Uterus (tissue), 3 donors: ENCODE measurements at regions not wholly inside any gene's neighbourhood (a gene's known extent, or its start where the extent isn't known, plus 50 kb on each side); places are given as distances from the start of the nearest gene placed in this dataset.
A peak's percentile ranks its signal among the peaks of the same experiment; 100 is the strongest.
"Not testable (repeated sequence)": the region's sequence is repeated elsewhere in the genome, so short reads cannot be mapped to it uniquely, and the experiment has no call there.

ENCODE experiments used
- DNase-seq, 2 donors: peaks; one replicate each; pipeline ENCODE4 v3.0.0-alpha.2; 2019 to 2020
- H3K27ac ChIP-seq, 2 donors: fragments of 200-600 bp; sonication (generic); 1 replicate in 1 of 2; 2 replicates in 1 of 2; pipeline ENCODE4 v1.5.1; 2016 to 2018
- H3K27me3 ChIP-seq, 2 donors: fragments of 200-600 bp; sonication (generic); one replicate each; pipeline ENCODE4 v1.5.1; 2018 to 2019; ENCODE audit warnings: control low read depth in 1 of 2
- H3K36me3 ChIP-seq, 2 donors: fragments of 200-600 bp; sonication (generic); one replicate each; pipeline ENCODE4 v1.5.1; 2019; ENCODE audit warnings: control low read depth in 1 of 2
- H3K4me1 ChIP-seq, 2 donors: fragments of 200-600 bp; sonication (generic); one replicate each; pipeline ENCODE4 v1.5.1; 2018 to 2019; ENCODE audit warnings: control low read depth in 1 of 2
- H3K4me3 ChIP-seq, 2 donors: fragments of 200-600 bp; sonication (generic); 1 replicate in 1 of 2; 2 replicates in 1 of 2; pipeline ENCODE4 v1.5.1; 2018 to 2019; ENCODE audit warnings: mild to moderate bottlenecking in 1 of 2
- H3K9me3 ChIP-seq, 2 donors: fragments of 200-600 bp; sonication (generic); one replicate each; pipeline ENCODE4 v1.5.1; 2019; ENCODE audit warnings: control low read depth in 1 of 2
- POLR2A ChIP-seq, 2 donors: fragments of 450-650 bp; IDR thresholded peaks; one replicate each; pipeline ENCODE4 v1.6.1; 2016; ENCODE audit warnings: antibody characterized with exemption in 2 of 2, mild to moderate bottlenecking in 1 of 2, moderate library complexity in 1 of 2
- intact Hi-C: fragments of 100-400 bp; cut with DNase I; formaldehyde crosslinking; loops from one replicate; pipeline ENCODE4 v1.15.1; 2023; ENCODE audit warnings: low total_unique reads
- TF ChIP-seq, protein P1 (sequence below), 4 experiments: fragments of 200-600 bp in 2 of 4; fragments of 450-650 bp in 2 of 4; sonication (generic) in 2 of 4; IDR thresholded peaks; one replicate each; pipeline ENCODE4 v1.5.1; 2016 to 2019; ENCODE audit warnings: antibody characterized with exemption in 4 of 4, mild to moderate bottlenecking in 2 of 4, moderate library complexity in 1 of 4
- donor health status: DM: yes; HTN: yes; CAD: no.

DNA sequence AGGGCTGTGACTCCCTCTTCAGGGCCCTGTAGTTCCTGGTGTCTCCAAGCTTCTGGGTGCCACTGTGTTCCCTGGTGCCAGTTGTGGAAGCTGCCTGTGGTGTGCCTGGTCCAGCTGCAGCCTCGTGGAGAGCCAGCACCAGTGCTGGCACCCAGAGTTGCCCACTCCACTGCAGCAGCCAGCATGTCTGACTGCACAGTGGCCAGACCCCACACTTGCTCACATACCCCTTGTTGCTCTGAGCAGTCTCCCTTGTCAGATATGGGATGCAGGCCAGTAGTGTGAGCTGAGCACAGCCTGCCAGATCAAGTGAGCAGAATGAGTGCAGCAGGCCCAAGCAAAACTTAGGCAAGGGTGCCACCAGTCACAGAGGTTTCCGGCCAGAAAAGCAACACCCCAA is 108.6 kb downstream of the ZMAT1 start:
- no peak overlapping the region for H3K27ac ChIP-seq
- no peaks in the 10 kb centered on the region for H3K27me3 ChIP-seq
- H3K36me3 ChIP-seq = no peaks in the 10 kb centered on the region
- intact Hi-C loops = no loop called here
- no peaks in the 10 kb centered on the region for H3K4me1 ChIP-seq
- H3K9me3 ChIP-seq = no peaks in the 10 kb centered on the region
- TF ChIP-seq POLR2A (IDR thresholded peaks at IDR 0.05) = no peak
- TF ChIP-seq, protein P1, sequence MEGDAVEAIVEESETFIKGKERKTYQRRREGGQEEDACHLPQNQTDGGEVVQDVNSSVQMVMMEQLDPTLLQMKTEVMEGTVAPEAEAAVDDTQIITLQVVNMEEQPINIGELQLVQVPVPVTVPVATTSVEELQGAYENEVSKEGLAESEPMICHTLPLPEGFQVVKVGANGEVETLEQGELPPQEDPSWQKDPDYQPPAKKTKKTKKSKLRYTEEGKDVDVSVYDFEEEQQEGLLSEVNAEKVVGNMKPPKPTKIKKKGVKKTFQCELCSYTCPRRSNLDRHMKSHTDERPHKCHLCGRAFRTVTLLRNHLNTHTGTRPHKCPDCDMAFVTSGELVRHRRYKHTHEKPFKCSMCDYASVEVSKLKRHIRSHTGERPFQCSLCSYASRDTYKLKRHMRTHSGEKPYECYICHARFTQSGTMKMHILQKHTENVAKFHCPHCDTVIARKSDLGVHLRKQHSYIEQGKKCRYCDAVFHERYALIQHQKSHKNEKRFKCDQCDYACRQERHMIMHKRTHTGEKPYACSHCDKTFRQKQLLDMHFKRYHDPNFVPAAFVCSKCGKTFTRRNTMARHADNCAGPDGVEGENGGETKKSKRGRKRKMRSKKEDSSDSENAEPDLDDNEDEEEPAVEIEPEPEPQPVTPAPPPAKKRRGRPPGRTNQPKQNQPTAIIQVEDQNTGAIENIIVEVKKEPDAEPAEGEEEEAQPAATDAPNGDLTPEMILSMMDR (IDR thresholded peaks at IDR 0.05) = no peak
- no peak for DNase-seq
- no peak overlapping the region for H3K4me3 ChIP-seq

DNA sequence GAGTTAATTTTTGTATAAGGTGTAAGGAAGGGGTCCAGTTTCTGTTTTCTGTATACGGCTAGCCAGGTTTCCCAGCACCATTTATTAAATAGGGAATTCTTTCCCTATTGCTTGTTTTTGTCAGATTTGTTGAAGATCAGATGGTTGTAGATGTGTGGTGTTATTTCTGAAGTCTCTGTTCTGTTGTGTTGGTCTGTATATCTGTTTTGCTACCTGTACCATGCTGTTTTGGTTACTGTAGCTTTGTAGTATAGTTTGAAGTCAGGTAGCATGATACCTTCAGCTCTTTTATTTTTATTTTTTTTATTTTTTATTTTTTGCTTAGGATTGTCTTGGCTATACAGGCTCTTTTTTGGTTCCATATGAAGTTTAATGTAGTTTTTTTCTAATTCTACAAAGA is 114.1 kb downstream of the ZMAT1 start:
- intact Hi-C loops, H3K27ac ChIP-seq, H3K27me3 ChIP-seq, H3K4me1 ChIP-seq, H3K4me3 ChIP-seq, H3K9me3 ChIP-seq, DNase-seq, H3K36me3 ChIP-seq: not testable (repeated sequence)

DNA sequence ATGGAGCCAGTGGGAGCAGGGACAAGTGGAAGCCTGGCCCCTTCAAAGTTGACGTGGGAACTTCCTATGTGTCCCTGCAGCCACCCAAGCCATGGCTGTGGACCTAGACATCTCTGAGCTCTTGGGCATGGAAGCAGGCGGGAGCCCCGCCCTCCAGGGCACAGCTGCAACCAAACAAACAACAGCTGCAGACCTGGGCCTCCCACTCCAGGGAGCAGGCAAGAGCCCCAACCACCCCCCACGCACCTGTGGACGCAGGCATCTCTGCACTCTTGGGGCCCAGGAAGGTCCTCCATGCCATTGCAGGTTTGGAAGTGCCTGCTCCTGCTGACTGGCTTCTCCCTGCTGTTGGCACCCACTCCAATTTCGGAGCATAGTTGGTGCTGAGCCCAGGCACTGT is 118.6 kb downstream of the ZMAT1 start:
- no peaks in the 10 kb centered on the region for H3K36me3 ChIP-seq
- intact Hi-C loops = no loop called here

DNA sequence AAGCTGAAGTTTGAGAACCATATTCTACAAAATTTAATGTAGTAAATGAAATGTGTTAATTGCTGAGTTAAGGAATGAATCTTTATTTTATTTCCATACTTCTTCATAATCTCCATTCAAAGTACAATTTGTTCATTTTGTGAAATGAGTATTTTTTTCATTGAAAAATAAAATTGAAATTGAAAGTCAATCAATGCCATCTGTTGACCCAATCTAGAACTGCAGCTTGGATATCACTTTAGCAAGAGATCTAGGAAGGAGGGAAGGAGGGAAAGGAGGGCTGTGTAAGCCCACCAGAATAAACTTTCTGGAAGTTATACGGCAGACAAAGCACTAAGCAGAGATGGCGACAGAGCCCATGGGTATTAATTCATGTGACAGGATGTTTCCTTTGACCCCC is 128.4 kb downstream of the ZMAT1 start:
- no peak overlapping the region for H3K4me3 ChIP-seq
- TF ChIP-seq, protein P1 (IDR thresholded peaks at IDR 0.05) = peak in 1 of 4 experiments; percentile 29
- TF ChIP-seq POLR2A (IDR thresholded peaks at IDR 0.05) = no peak
- H3K27ac ChIP-seq = no peak overlapping the region
- H3K4me1 ChIP-seq = no peaks in the 10 kb centered on the region
- H3K9me3 ChIP-seq = no peaks in the 10 kb centered on the region
- no peaks in the 10 kb centered on the region for H3K36me3 ChIP-seq
- H3K27me3 ChIP-seq = no peaks in the 10 kb centered on the region
- intact Hi-C loops = no loop called here
- DNase-seq = no peak

More for the DNA sequence above, 118.6 kb downstream of the ZMAT1 start:
- H3K27ac ChIP-seq = no peak overlapping the region
- H3K27me3 ChIP-seq = no peaks in the 10 kb centered on the region
- no peaks in the 10 kb centered on the region for H3K4me1 ChIP-seq
- no peak for TF ChIP-seq POLR2A (IDR thresholded peaks at IDR 0.05)
- TF ChIP-seq, protein P1 (IDR thresholded peaks at IDR 0.05) = no peak
- no peak overlapping the region for H3K4me3 ChIP-seq
- no peak for DNase-seq
- H3K9me3 ChIP-seq = peaks cover 0 to 5% of the 10 kb centered on the region in 2 donors

DNA sequence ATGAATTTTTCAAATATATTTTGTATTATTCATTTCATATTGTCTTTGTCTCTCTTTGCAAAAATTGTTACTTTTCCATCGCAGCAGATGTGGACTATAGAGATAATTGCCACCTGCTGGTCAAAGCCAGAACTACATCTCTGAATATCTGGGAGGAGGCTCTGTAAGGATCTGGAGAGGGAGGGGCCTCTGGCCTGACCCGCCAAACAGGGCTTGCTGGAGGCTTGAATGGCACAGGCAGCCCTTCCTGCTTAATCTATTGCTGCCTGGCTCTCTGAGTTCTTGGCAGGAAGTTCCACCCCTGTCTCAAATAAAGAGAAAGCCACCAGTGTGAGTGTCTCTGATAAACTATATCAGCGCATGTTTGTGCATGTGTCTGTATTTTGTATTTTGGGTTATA is 132.4 kb downstream of the ZMAT1 start:
- H3K4me3 ChIP-seq = no peak overlapping the region
- intact Hi-C loops = no loop called here
- DNase-seq = peak; percentile 64 to 87
- TF ChIP-seq POLR2A (IDR thresholded peaks at IDR 0.05) = no peak
- TF ChIP-seq, protein P1 (IDR thresholded peaks at IDR 0.05) = peak; percentile 65 to 74 (median 66)
- no peak overlapping the region for H3K27ac ChIP-seq
- H3K4me1 ChIP-seq = no peaks in the 10 kb centered on the region
- H3K36me3 ChIP-seq = no peaks in the 10 kb centered on the region
- no peaks in the 10 kb centered on the region for H3K9me3 ChIP-seq
- H3K27me3 ChIP-seq = no peaks in the 10 kb centered on the region

DNA sequence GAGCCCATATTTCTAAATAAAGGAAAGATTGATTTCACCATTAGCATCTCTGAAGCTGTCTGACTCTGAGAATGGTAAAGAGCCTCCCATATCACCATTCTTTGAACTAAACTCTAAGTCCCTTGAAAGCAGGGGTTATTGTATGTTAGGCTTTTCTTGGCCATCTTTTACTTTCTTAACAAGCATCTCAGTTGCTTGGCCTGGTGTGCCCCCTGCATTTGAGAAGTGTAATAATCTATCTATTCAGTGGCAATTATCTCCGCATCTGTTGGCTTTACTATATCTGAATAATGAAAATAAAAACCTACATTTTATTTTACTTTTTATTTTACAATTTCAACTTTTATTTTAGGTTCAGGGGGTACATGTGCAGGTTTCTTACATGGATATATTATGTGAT is 128.3 kb upstream of the ARMCX2 start:
- Histone ChIP-seq H3K27me3 (peaks cover 0 to 5% of the 10 kb centered on the region in 2 donors), H3K27ac (no peak overlapping the region), H3K9me3 (no peaks in the 10 kb centered on the region), H3K36me3 (no peaks in the 10 kb centered on the region), H3K4me3 (no peak overlapping the region), H3K4me1 (no peaks in the 10 kb centered on the region)
- DNase-seq = no peak
- TF ChIP-seq POLR2A (IDR thresholded peaks at IDR 0.05) = no peak
- TF ChIP-seq, protein P1 (IDR thresholded peaks at IDR 0.05) = no peak
- intact Hi-C loops = no loop called here
